ENCODE measurements at regions not wholly inside any gene's neighbourhood (a gene's known extent, or its start where the extent isn't known, plus 50 kb on each side); places are given as distances from the start of the nearest gene placed in this dataset.
"Not testable (repeated sequence)": the region's sequence is repeated elsewhere in the genome, so short reads cannot be mapped to it uniquely, and the experiment has no call there.

GRCh38 chr10:56547163-56547562, 186.1 kb upstream of the ZWINT start:
- peak; percentile 15 to 53 for DNase-seq

GRCh38 chr10:56537984-56538383, 176.9 kb upstream of the ZWINT start:
- DNase-seq = no peak

- no peak for DNase-seq
Measured at GRCh38 chr10:56522166-56522565, 161.1 kb upstream of the ZWINT start.

GRCh38 chr10:56508562-56508961, 147.5 kb upstream of the ZWINT start:
- DNase-seq = no peak

- DNase-seq = no peak
Measured at GRCh38 chr10:56507033-56507432, 146.0 kb upstream of the ZWINT start.

GRCh38 chr10:56505555-56505954, 144.5 kb upstream of the ZWINT start:
- DNase-seq = no peak

- no peak for DNase-seq
Measured at GRCh38 chr10:56496186-56496486, 135.1 kb upstream of the ZWINT start.

- no peak for DNase-seq
Measured at GRCh38 chr10:56487746-56488145, 126.7 kb upstream of the ZWINT start.

- DNase-seq = no peak
Measured at GRCh38 chr10:56481521-56482091, 120.5 kb upstream of the ZWINT start.

GRCh38 chr10:56472978-56473377, 111.9 kb upstream of the ZWINT start:
- no peak for DNase-seq

- DNase-seq = no peak
Measured at GRCh38 chr10:56470701-56471100, 109.6 kb upstream of the ZWINT start.

GRCh38 chr10:56469482-56469881, 108.4 kb upstream of the ZWINT start:
- DNase-seq = no peak

- DNase-seq = no peak
Measured at GRCh38 chr10:56466005-56466404, 104.9 kb upstream of the ZWINT start.

GRCh38 chr10:56449770-56450169, 88.7 kb upstream of the ZWINT start:
- DNase-seq = no peak

- DNase-seq = not testable (repeated sequence)
Measured at GRCh38 chr10:56447613-56448012, 86.6 kb upstream of the ZWINT start.

- DNase-seq = peak in 1 of 2 experiments; percentile 17
Measured at GRCh38 chr10:56441337-56441736, 80.3 kb upstream of the ZWINT start.

Measured in NCI-H2081 (cell line).